ENCODE measurements at regions not wholly inside any gene's neighbourhood (a gene's known extent, or its start where the extent isn't known, plus 50 kb on each side); places are given as distances from the start of the nearest gene placed in this dataset.
A peak's percentile ranks its signal among the peaks of the same experiment; 100 is the strongest.

GRCh38 chr5:54634089-54634488, 116.5 kb downstream of the SNX18 start:
- DNase-seq = no peak

GRCh38 chr5:54632131-54632701, 114.7 kb downstream of the SNX18 start:
- DNase-seq = no peak

GRCh38 chr5:54630738-54631359, 113.3 kb downstream of the SNX18 start:
- DNase-seq = no peak

- no peak for DNase-seq
These were observed 111.6 kb downstream of the SNX18 start for GRCh38 chr5:54629115-54629514.

GRCh38 chr5:54628050-54628449, 110.5 kb downstream of the SNX18 start:
- no peak for DNase-seq

GRCh38 chr5:54626407-54626806, 108.8 kb downstream of the SNX18 start:
- DNase-seq = no peak

GRCh38 chr5:54624805-54625568, 107.4 kb downstream of the SNX18 start:
- no peak for DNase-seq

- DNase-seq = no peak
These were observed 104.2 kb downstream of the SNX18 start for GRCh38 chr5:54621709-54622108.

- no peak for DNase-seq
These were observed 103.5 kb downstream of the SNX18 start for GRCh38 chr5:54621048-54621447.

GRCh38 chr5:54620141-54620933, 102.8 kb downstream of the SNX18 start:
- no peak for DNase-seq

GRCh38 chr5:54619731-54620130, 102.2 kb downstream of the SNX18 start:
- no peak for DNase-seq

GRCh38 chr5:54616518-54617220, 99.1 kb downstream of the SNX18 start:
- no peak for DNase-seq

- DNase-seq = peak; percentile 41
These were observed 98.5 kb downstream of the SNX18 start for GRCh38 chr5:54616031-54616430.

- no peak for DNase-seq
These were observed 97.8 kb downstream of the SNX18 start for GRCh38 chr5:54615381-54615780.

GRCh38 chr5:54612711-54613110, 95.2 kb downstream of the SNX18 start:
- DNase-seq = no peak

- no peak for DNase-seq
These were observed 93.9 kb downstream of the SNX18 start for GRCh38 chr5:54611290-54611951.

- DNase-seq = peak; percentile 15
These were observed 92.8 kb downstream of the SNX18 start for GRCh38 chr5:54610197-54610944.

- peak; percentile 32 for DNase-seq
These were observed 91.0 kb downstream of the SNX18 start for GRCh38 chr5:54608423-54609085.

GRCh38 chr5:54607006-54607405, 89.4 kb downstream of the SNX18 start:
- no peak for DNase-seq

GRCh38 chr5:54603372-54603771, 85.8 kb downstream of the SNX18 start:
- no peak for DNase-seq

GRCh38 chr5:54602475-54602874, 84.9 kb downstream of the SNX18 start:
- DNase-seq = no peak
